Suprapubic skin (tissue), 4 donors: ENCODE measurements at regions not wholly inside any gene's neighbourhood (a gene's known extent, or its start where the extent isn't known, plus 50 kb on each side); places are given as distances from the start of the nearest gene placed in this dataset.

ENCODE experiments used
- DNase-seq, 2 donors: peaks; one replicate each; pipeline ENCODE4 v3.0.0-alpha.2; 2019; ENCODE audit warnings: low spot score in 2 of 2
- H3K27ac ChIP-seq: fragments of 200-600 bp; sonication (generic); one replicate; pipeline ENCODE4 v1.5.1; 2019
- H3K27me3 ChIP-seq: fragments of 200-600 bp; sonication (generic); one replicate; pipeline ENCODE4 v1.5.1; 2019
- H3K36me3 ChIP-seq: fragments of 200-600 bp; sonication (generic); one replicate; pipeline ENCODE4 v1.5.1; 2019
- H3K4me1 ChIP-seq: fragments of 200-600 bp; sonication (generic); one replicate; pipeline ENCODE4 v1.5.1; 2019
- H3K4me3 ChIP-seq: fragments of 200-600 bp; sonication (generic); one replicate; pipeline ENCODE4 v1.5.1; 2019; ENCODE audit warnings: mild to moderate bottlenecking
- H3K9me3 ChIP-seq: fragments of 200-600 bp; sonication (generic); one replicate; pipeline ENCODE4 v1.5.1; 2019
- EP300 ChIP-seq: sonication (generic); formaldehyde crosslinking; IDR thresholded peaks from one replicate; pipeline ENCODE4 v1.6.1; 2017; ENCODE audit warnings: antibody characterized with exemption
- POLR2A ChIP-seq, 2 donors: fragments of 450-650 bp; IDR thresholded peaks; one replicate each; pipeline ENCODE4 v1.6.1; 2017; ENCODE audit warnings: antibody characterized with exemption in 2 of 2, mild to moderate bottlenecking in 2 of 2, moderate library complexity in 2 of 2
- POLR2AphosphoS5 ChIP-seq, 3 donors: sonication (generic); formaldehyde crosslinking; IDR thresholded peaks; one replicate each; pipeline ENCODE4 v1.6.1; 2017; ENCODE audit warnings: antibody characterized with exemption in 3 of 3
- WGBS: methylation state at CpG from one replicate; pipeline ENCODE4 v1.1.5; 2018; 5-methylcytosine and 5-hydroxymethylcytosine counted together
- TF ChIP-seq, protein P1 (sequence below), 2 donors: fragments of 200-600 bp in 1 of 2; fragments of 450-650 bp in 1 of 2; sonication (generic) in 1 of 2; IDR thresholded peaks; one replicate each; pipeline ENCODE4 v1.5.1; 2016 to 2019; ENCODE audit warnings: antibody characterized with exemption in 2 of 2, mild to moderate bottlenecking in 1 of 2, moderate library complexity in 1 of 2

DNA sequence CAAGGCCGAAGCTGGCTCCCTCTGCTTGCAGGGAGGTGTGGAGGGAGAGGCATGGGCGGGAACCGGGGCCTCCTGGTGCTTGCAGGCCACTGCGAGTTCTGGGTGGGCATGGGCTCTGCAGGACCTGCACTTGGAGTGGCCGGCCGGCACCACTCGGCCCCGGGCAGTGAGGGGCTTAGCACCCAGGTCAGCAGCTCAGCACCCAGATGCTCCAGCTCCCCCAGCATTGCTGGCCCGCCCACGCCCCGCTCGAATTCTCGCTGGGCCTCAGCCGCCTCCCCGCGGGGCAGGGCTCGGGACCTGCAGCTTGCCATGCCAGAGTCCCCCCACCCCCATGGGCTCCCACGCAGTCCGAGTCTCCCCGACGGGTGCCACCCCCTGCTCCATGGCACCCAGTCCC, 176.2 kb upstream of the FAM98A start:
- no peak overlapping the region for H3K4me3 ChIP-seq
- no peaks in the 10 kb centered on the region for H3K4me1 ChIP-seq
- H3K9me3 ChIP-seq: no peaks in the 10 kb centered on the region
- H3K36me3 ChIP-seq: no peaks in the 10 kb centered on the region
- 93% methylated on average over 13 of the region's 21 CpGs for WGBS
- no peak for DNase-seq
- no peak overlapping the region for H3K27ac ChIP-seq
- no peaks in the 10 kb centered on the region for H3K27me3 ChIP-seq
- TF ChIP-seq POLR2A (IDR thresholded peaks at IDR 0.05) (no peak), POLR2AphosphoS5 (IDR thresholded peaks at IDR 0.05) (no peak), EP300 (no peak)
- TF ChIP-seq, protein P1, sequence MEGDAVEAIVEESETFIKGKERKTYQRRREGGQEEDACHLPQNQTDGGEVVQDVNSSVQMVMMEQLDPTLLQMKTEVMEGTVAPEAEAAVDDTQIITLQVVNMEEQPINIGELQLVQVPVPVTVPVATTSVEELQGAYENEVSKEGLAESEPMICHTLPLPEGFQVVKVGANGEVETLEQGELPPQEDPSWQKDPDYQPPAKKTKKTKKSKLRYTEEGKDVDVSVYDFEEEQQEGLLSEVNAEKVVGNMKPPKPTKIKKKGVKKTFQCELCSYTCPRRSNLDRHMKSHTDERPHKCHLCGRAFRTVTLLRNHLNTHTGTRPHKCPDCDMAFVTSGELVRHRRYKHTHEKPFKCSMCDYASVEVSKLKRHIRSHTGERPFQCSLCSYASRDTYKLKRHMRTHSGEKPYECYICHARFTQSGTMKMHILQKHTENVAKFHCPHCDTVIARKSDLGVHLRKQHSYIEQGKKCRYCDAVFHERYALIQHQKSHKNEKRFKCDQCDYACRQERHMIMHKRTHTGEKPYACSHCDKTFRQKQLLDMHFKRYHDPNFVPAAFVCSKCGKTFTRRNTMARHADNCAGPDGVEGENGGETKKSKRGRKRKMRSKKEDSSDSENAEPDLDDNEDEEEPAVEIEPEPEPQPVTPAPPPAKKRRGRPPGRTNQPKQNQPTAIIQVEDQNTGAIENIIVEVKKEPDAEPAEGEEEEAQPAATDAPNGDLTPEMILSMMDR (IDR thresholded peaks at IDR 0.05): no peak

DNA sequence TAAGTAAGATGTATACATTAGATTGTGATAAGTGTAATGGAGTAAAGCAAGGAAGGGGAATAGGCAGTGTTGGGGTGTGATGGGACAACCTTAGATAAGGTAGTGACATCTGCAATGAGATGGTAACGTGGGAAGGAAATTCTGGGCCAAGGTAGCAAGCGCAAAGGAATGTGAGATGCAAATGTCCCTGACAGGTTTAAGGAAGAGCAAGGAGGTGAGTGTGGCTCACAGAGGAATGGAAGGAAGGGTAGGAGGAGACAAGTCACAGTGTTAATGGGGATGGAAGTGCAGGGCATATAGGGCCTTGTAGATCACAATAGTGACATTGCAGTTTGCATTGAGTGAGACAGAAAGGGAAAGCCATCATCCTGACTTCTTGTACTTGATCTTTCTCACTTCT, 170.9 kb upstream of the FAM98A start:
- no peak overlapping the region for H3K27ac ChIP-seq
- no peaks in the 10 kb centered on the region for H3K27me3 ChIP-seq
- TF ChIP-seq, protein P1 (IDR thresholded peaks at IDR 0.05): no peak
- TF ChIP-seq POLR2A (IDR thresholded peaks at IDR 0.05) (no peak), EP300 (no peak)
- 65% methylated on average over 2 of the region's 2 CpGs for WGBS
- H3K36me3 ChIP-seq: no peaks in the 10 kb centered on the region
- H3K4me1 ChIP-seq: no peaks in the 10 kb centered on the region
- DNase-seq: no peak
- no peaks in the 10 kb centered on the region for H3K9me3 ChIP-seq
- no peak overlapping the region for H3K4me3 ChIP-seq

DNA sequence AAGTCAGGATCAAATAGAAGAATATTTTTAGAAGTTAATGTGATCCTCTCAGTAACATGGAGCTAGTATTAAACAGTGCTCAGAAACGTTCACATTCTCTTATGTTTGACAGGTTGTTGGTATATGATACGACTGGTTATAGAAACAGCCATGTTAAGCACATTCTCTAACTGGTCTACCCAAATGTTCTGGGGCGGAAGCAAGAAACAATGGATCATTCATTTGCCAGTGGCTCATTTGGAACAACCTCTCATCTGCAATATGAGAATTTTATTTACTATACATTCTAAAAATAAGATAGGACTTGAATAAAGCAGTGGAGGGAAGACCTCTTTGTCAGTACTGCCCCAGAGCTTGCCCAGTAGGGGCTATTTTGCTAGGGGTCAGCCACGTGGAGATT, 167.1 kb upstream of the FAM98A start:
- Histone ChIP-seq H3K27ac (no peak overlapping the region), H3K4me1 (no peaks in the 10 kb centered on the region), H3K9me3 (no peaks in the 10 kb centered on the region), H3K36me3 (no peaks in the 10 kb centered on the region), H3K4me3 (no peak overlapping the region), H3K27me3 (no peaks in the 10 kb centered on the region)
- WGBS: 76% methylated on average over 4 of the region's 4 CpGs
- TF ChIP-seq EP300 (no peak), POLR2A (IDR thresholded peaks at IDR 0.05) (no peak), POLR2AphosphoS5 (IDR thresholded peaks at IDR 0.05) (no peak)
- TF ChIP-seq, protein P1 (IDR thresholded peaks at IDR 0.05): no peak
- no peak for DNase-seq

DNA sequence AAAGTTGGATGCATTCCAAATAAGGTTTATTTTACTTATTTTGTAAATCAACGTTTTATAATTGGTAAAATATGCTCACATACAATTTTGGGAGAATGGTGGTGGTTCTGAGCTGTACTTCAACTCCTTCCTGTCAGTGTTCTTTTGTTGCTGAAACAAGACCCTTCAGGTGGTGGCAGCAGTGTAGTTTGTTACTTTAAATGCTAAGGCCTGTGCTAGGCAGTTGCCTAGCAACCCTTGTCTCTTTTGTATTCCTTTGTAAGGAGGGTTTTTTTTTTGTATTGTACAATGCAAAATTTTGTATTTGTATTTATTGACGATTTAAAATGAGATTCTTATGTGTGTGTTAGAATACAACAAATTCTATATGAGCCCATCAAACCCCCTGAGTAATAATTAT, 166.0 kb upstream of the FAM98A start:
- Histone ChIP-seq H3K27me3 (no peaks in the 10 kb centered on the region), H3K27ac (no peak overlapping the region), H3K4me3 (no peak overlapping the region), H3K9me3 (no peaks in the 10 kb centered on the region), H3K36me3 (no peaks in the 10 kb centered on the region), H3K4me1 (no peaks in the 10 kb centered on the region)
- no peak for DNase-seq
- 24% methylated on average over 2 of the region's 2 CpGs for WGBS
- no peak for TF ChIP-seq POLR2AphosphoS5 (IDR thresholded peaks at IDR 0.05)
- TF ChIP-seq, protein P1 (IDR thresholded peaks at IDR 0.05): no peak
- TF ChIP-seq POLR2A (IDR thresholded peaks at IDR 0.05): no peak
- no peak for TF ChIP-seq EP300

DNA sequence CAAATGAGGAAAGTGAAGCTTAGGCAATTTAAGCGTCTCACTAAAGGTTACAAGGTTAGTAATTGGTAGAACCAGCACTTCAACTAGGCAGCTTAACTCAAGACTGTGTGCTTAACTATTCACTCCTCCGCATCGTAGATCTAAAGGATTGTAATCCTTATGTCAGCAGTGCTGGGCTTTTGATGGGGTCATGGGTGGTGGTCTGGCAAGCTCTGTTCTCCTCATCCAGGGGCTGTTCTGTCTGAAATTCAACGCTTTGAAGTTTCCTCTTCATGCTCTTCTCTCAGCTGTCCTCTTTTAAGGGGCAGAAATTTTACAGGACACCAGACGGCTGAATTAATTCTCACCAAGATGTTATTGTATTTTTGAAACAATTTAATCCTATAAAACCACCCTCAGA, 165.5 kb upstream of the FAM98A start:
- no peak overlapping the region for H3K27ac ChIP-seq
- H3K4me3 ChIP-seq: no peak overlapping the region
- no peaks in the 10 kb centered on the region for H3K4me1 ChIP-seq
- WGBS: 43% methylated on average over 5 of the region's 5 CpGs
- no peak for TF ChIP-seq EP300
- no peak for TF ChIP-seq POLR2AphosphoS5 (IDR thresholded peaks at IDR 0.05)
- TF ChIP-seq, protein P1 (IDR thresholded peaks at IDR 0.05): no peak
- TF ChIP-seq POLR2A (IDR thresholded peaks at IDR 0.05): no peak
- H3K9me3 ChIP-seq: no peaks in the 10 kb centered on the region
- no peaks in the 10 kb centered on the region for H3K27me3 ChIP-seq
- DNase-seq: no peak
- no peaks in the 10 kb centered on the region for H3K36me3 ChIP-seq
